HFFc6 (cell line): ENCODE measurements at regions not wholly inside any gene's neighbourhood (a gene's known extent, or its start where the extent isn't known, plus 50 kb on each side); places are given as distances from the start of the nearest gene placed in this dataset.

Experiments
- DNase-seq: peaks from one replicate; pipeline ENCODE4 v3.0.0-alpha.2; 2018
- H3K27ac Mint-ChIP-seq: 2 replicates; pipeline ENCODE4 v1.8.0; 2020; ENCODE audit warnings: mild to moderate bottlenecking, mixed read lengths
- H3K27me3 Mint-ChIP-seq: 2 replicates; pipeline ENCODE4 v1.8.0; 2021; ENCODE audit warnings: mild to moderate bottlenecking, moderate library complexity, mixed read lengths; ENCODE audit not compliant: insufficient read depth
- H3K36me3 Mint-ChIP-seq: 2 replicates; pipeline ENCODE4 v1.8.0; 2021; ENCODE audit warnings: low read depth, mixed read lengths
- H3K4me1 Mint-ChIP-seq: 2 replicates; pipeline ENCODE4 v1.8.0; 2020; ENCODE audit warnings: low read depth, mixed read lengths
- H3K4me3 Mint-ChIP-seq: 2 replicates; pipeline ENCODE4 v1.8.0; 2020; ENCODE audit warnings: mild to moderate bottlenecking, moderate library complexity, mixed read lengths
- H3K9me3 Mint-ChIP-seq: 2 replicates; pipeline ENCODE4 v1.8.0; 2020; ENCODE audit warnings: mild to moderate bottlenecking, mixed read lengths
- TF ChIP-seq, protein P1 (sequence below): fragments of 200-600 bp; sonication (generic); IDR thresholded peaks from 2 replicates; pipeline ENCODE4 v1.5.0; 2021; ENCODE audit warnings: antibody characterized with exemption, mild to moderate bottlenecking

- DNase-seq: no peak
- Mint-ChIP-seq H3K27me3 (no peaks in the 10 kb centered on the region), H3K9me3 (peaks cover 29% of the 10 kb centered on the region), H3K27ac (no peak overlapping the region), H3K36me3 (peaks cover 5% of the 10 kb centered on the region; the same call in 1 of the 2 replicates), H3K4me1 (no peaks in the 10 kb centered on the region), H3K4me3 (no peak overlapping the region)
- TF ChIP-seq, protein P1, sequence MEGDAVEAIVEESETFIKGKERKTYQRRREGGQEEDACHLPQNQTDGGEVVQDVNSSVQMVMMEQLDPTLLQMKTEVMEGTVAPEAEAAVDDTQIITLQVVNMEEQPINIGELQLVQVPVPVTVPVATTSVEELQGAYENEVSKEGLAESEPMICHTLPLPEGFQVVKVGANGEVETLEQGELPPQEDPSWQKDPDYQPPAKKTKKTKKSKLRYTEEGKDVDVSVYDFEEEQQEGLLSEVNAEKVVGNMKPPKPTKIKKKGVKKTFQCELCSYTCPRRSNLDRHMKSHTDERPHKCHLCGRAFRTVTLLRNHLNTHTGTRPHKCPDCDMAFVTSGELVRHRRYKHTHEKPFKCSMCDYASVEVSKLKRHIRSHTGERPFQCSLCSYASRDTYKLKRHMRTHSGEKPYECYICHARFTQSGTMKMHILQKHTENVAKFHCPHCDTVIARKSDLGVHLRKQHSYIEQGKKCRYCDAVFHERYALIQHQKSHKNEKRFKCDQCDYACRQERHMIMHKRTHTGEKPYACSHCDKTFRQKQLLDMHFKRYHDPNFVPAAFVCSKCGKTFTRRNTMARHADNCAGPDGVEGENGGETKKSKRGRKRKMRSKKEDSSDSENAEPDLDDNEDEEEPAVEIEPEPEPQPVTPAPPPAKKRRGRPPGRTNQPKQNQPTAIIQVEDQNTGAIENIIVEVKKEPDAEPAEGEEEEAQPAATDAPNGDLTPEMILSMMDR: no peak
Measured at GRCh38 chr4:81990898-81991297, 382.9 kb downstream of the HNRNPD start.

- Mint-ChIP-seq H3K4me3 (no peak overlapping the region), H3K36me3 (peaks cover 5% of the 10 kb centered on the region; the same call in 1 of the 2 replicates), H3K9me3 (peaks cover 27% of the 10 kb centered on the region), H3K4me1 (no peaks in the 10 kb centered on the region), H3K27me3 (no peaks in the 10 kb centered on the region), H3K27ac (no peak overlapping the region)
- TF ChIP-seq, protein P1: no peak
- no peak for DNase-seq
Measured at GRCh38 chr4:81990211-81990610, 383.6 kb downstream of the HNRNPD start.

DNA sequence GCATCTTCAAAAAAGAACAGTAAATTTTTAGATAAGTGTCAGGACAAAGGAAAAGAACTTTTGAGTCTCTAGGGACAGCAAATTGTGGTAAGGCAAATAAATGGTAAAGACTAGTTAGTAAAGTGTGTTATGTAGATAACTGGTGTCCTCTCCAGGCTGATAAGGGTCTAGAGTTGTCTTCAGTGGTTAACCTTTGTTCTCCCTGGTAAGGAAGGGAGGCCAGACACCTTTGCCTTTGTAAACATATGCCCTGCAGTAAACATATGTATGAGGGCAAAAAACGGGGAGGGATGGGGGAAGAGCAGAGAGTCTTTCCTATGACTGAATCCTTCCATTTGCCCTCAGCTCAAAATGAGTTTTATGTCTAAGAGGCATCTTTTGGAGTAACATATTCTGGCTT lies 384.6 kb downstream of the HNRNPD start:
- Mint-ChIP-seq H3K36me3 (peaks cover 5% of the 10 kb centered on the region; the same call in 1 of the 2 replicates), H3K27ac (no peak overlapping the region), H3K27me3 (no peaks in the 10 kb centered on the region), H3K9me3 (peaks cover 32% of the 10 kb centered on the region), H3K4me3 (no peak overlapping the region), H3K4me1 (no peaks in the 10 kb centered on the region)
- TF ChIP-seq, protein P1: no peak
- DNase-seq: no peak

DNA sequence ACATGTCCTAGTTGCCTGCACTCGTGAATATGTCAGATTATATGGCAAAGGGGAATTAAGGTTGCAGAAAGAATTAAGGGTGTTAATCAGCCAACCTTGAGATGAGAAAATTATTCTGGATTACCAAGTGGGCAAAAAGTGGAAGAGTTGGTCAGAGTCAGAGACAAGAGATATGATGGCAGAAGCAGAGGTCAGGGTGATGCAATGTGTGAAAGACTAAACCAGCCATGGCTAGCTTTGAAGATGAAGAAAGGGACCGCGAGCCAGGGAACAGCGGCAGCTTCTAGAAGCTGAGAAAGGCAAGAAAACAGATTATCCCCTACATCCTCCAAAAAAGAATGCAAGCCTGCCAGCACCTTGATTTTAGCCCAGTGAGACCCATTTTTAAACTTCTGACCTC lies 385.6 kb downstream of the HNRNPD start:
- Mint-ChIP-seq H3K4me3 (no peak overlapping the region), H3K27me3 (no peaks in the 10 kb centered on the region), H3K27ac (no peak overlapping the region), H3K36me3 (peaks cover 5% of the 10 kb centered on the region; the same call in 1 of the 2 replicates), H3K9me3 (peaks cover 36% of the 10 kb centered on the region), H3K4me1 (no peaks in the 10 kb centered on the region)
- TF ChIP-seq, protein P1: no peak
- DNase-seq: no peak

DNA sequence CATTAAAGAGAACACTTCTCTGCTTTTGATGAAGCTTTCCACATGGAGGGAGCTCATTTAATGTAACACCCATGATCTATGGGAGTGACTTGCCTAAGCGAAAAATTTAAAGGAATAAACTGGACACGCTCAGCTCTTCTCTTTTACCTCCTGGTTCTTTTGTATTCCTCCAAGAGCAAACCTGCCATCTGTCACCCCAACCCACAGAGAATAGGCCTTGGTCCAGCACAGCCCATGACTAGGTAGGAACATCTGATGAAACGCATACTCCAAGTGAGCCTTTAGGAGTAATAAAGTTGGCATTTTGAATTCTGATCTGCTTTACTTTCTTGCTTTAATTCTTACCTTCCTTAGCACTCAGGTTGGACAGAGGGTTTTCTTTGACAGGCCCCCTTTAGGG lies 389.0 kb downstream of the HNRNPD start:
- TF ChIP-seq, protein P1: no peak
- peaks cover 5% of the 10 kb centered on the region; the same call in 1 of the 2 replicates for H3K36me3 Mint-ChIP-seq
- H3K9me3 Mint-ChIP-seq: peaks cover 42% of the 10 kb centered on the region
- H3K27me3 Mint-ChIP-seq: no peaks in the 10 kb centered on the region
- no peak for DNase-seq
- no peak overlapping the region for H3K27ac Mint-ChIP-seq
- H3K4me3 Mint-ChIP-seq: no peak overlapping the region
- H3K4me1 Mint-ChIP-seq: no peaks in the 10 kb centered on the region
